Liver (tissue), 3 donors: ENCODE measurements at regions not wholly inside any gene's neighbourhood (a gene's known extent, or its start where the extent isn't known, plus 50 kb on each side); places are given as distances from the start of the nearest gene placed in this dataset.

Experiments
- CTCF ChIP-seq: fragments of 150-350 bp; IDR thresholded peaks from 2 replicates; pipeline ENCODE4 v1.5.1; 2017; ENCODE audit warnings: improper control_type of control experiment, low read depth, low read length; ENCODE audit not compliant: missing input control
- HNF4G ChIP-seq: IDR thresholded peaks from 2 replicates; pipeline ENCODE4 v1.6.1; 2016; ENCODE audit warnings: antibody characterized with exemption
- RAD21 ChIP-seq, 2 donors: IDR thresholded peaks; 2 replicates each; pipeline ENCODE4 v1.6.1; 2016; ENCODE audit warnings: antibody characterized with exemption in 2 of 2, mild to moderate bottlenecking in 2 of 2
- REST ChIP-seq: IDR thresholded peaks from 2 replicates; pipeline ENCODE4 v1.6.1; 2016; ENCODE audit warnings: antibody characterized with exemption, mild to moderate bottlenecking
- YY1 ChIP-seq: IDR thresholded peaks from 2 replicates; pipeline ENCODE4 v1.6.1; 2016; ENCODE audit warnings: antibody characterized with exemption, mild to moderate bottlenecking
- ZBTB33 ChIP-seq: IDR thresholded peaks from 2 replicates; pipeline ENCODE4 v1.6.1; 2016; ENCODE audit warnings: antibody characterized with exemption
- donor health status: healthy.
- donor health status: healthy.

- no peak for TF ChIP-seq YY1
- no peak for TF ChIP-seq REST
- no peak for TF ChIP-seq CTCF
- no peak for TF ChIP-seq HNF4G
- no peak for TF ChIP-seq RAD21 (IDR thresholded peaks at IDR 0.05)
- no peak for TF ChIP-seq ZBTB33
Observed at GRCh38 chr4:123125477-123125876, 203.1 kb upstream of the NUDT6 start.
